Fibroblast of the aortic adventitia (primary cell): ENCODE measurements at regions not wholly inside any gene's neighbourhood (a gene's known extent, or its start where the extent isn't known, plus 50 kb on each side); places are given as distances from the start of the nearest gene placed in this dataset.

Experiments
- DNase-seq: peaks from one replicate; pipeline ENCODE4 v3.0.0-alpha.2; 2010; ENCODE audit warnings: low read depth
- H3K4me3 ChIP-seq: 2 replicates; pipeline ENCODE4 v1.5.1; 2011; ENCODE audit warnings: low read depth, mild to moderate bottlenecking, control low read depth, low read length, moderate library complexity
- CTCF ChIP-seq: IDR thresholded peaks from 2 replicates; pipeline ENCODE4 v1.5.1; 2011; ENCODE audit warnings: mild to moderate bottlenecking, low read length, control low read depth, inconsistent platforms; ENCODE audit not compliant: insufficient read depth

- no peak for TF ChIP-seq CTCF
- no peak overlapping the region for H3K4me3 ChIP-seq
- no peak for DNase-seq
These were observed 209.8 kb downstream of the TFAP2A start for GRCh38 chr6:10205120-10205519.

- H3K4me3 ChIP-seq, result no peak overlapping the region
- no peak for DNase-seq
- TF ChIP-seq CTCF, result no peak
These were observed 211.2 kb downstream of the TFAP2A start for GRCh38 chr6:10203651-10204050.

GRCh38 chr6:10202581-10202980 is 212.3 kb downstream of the TFAP2A start:
- no peak for TF ChIP-seq CTCF
- H3K4me3 ChIP-seq, result no peak overlapping the region
- no peak for DNase-seq

GRCh38 chr6:10201606-10202510 is 213.0 kb downstream of the TFAP2A start:
- DNase-seq, result no peak

GRCh38 chr6:10196090-10196489 is 218.8 kb downstream of the TFAP2A start:
- no peak for TF ChIP-seq CTCF
- DNase-seq, result no peak
- no peak overlapping the region for H3K4me3 ChIP-seq

More at GRCh38 chr6:10201606-10202510, 213.0 kb downstream of the TFAP2A start:
- TF ChIP-seq CTCF, result no peak
- no peak overlapping the region for H3K4me3 ChIP-seq

- no peak for DNase-seq
- no peak for TF ChIP-seq CTCF
- no peak overlapping the region for H3K4me3 ChIP-seq
These were observed 219.8 kb downstream of the TFAP2A start for GRCh38 chr6:10194816-10195672.
